Vagina (tissue), 2 donors: ENCODE measurements at regions not wholly inside any gene's neighbourhood (a gene's known extent, or its start where the extent isn't known, plus 50 kb on each side); places are given as distances from the start of the nearest gene placed in this dataset.
A peak's percentile ranks its signal among the peaks of the same experiment; 100 is the strongest.

Experiments
- DNase-seq, 2 donors: peaks; one replicate each; pipeline ENCODE4 v3.0.0-alpha.2; 2017; ENCODE audit errors: extremely low spot score in 2 of 2
- H3K27ac ChIP-seq: fragments of 200-600 bp; sonication (generic); one replicate; pipeline ENCODE4 v1.5.1; 2019
- H3K27me3 ChIP-seq: fragments of 200-600 bp; sonication (generic); one replicate; pipeline ENCODE4 v1.5.1; 2019
- H3K36me3 ChIP-seq, 2 donors: fragments of 200-600 bp; sonication (generic); one replicate each; pipeline ENCODE4 v1.5.1; 2017 to 2019
- H3K4me1 ChIP-seq: fragments of 200-600 bp; sonication (generic); one replicate; pipeline ENCODE4 v1.5.1; 2019
- H3K4me3 ChIP-seq, 2 donors: fragments of 200-600 bp; sonication (generic); 1 replicate in 1 of 2; 2 replicates in 1 of 2; pipeline ENCODE4 v1.5.1; 2016 to 2019
- H3K9me3 ChIP-seq: fragments of 200-600 bp; sonication (generic); one replicate; pipeline ENCODE4 v1.5.1; 2019
- CTCF ChIP-seq, 3 experiments: fragments of 450-650 bp in 2 of 3; fragments of 200-600 bp in 1 of 3; sonication (generic) in 1 of 3; IDR thresholded peaks; one replicate each; pipeline ENCODE4 v1.5.1; 2017 to 2019; ENCODE audit warnings: antibody characterized with exemption in 3 of 3, mild to moderate bottlenecking in 2 of 3, moderate library complexity in 2 of 3
- POLR2A ChIP-seq, 2 donors: fragments of 450-650 bp; IDR thresholded peaks; one replicate each; pipeline ENCODE4 v1.6.1; 2017; ENCODE audit warnings: antibody characterized with exemption in 2 of 2, mild to moderate bottlenecking in 2 of 2, moderate library complexity in 2 of 2
- POLR2AphosphoS5 ChIP-seq, 2 donors: sonication (generic); formaldehyde crosslinking; IDR thresholded peaks; one replicate each; pipeline ENCODE4 v1.9.0; 2017; ENCODE audit warnings: antibody characterized with exemption in 2 of 2, mild to moderate bottlenecking in 2 of 2, low read depth in 1 of 2; ENCODE audit not compliant: insufficient read depth in 1 of 2
- intact Hi-C: fragments of 100-400 bp; cut with DNase I; formaldehyde crosslinking; loops from one replicate; pipeline ENCODE4 v1.15.1; 2023

- H3K4me1 ChIP-seq, result peaks cover 22% of the 10 kb centered on the region
- H3K36me3 ChIP-seq, result no peaks in the 10 kb centered on the region
- peak overlapping the region; percentile 40 to 48 for H3K4me3 ChIP-seq
- intact Hi-C loops, result no loop called here
- DNase-seq, result no peak
- H3K27ac ChIP-seq, result no peak overlapping the region
- H3K9me3 ChIP-seq, result no peaks in the 10 kb centered on the region
- TF ChIP-seq CTCF (IDR thresholded peaks at IDR 0.05) (no peak), POLR2AphosphoS5 (IDR thresholded peaks at IDR 0.05; ENCODE audit: insufficient read depth in 1 of 2, low read depth in 1 of 2) (no peak), POLR2A (IDR thresholded peaks at IDR 0.05) (no peak)
- no peaks in the 10 kb centered on the region for H3K27me3 ChIP-seq
These were observed 348.3 kb downstream of the LIG4 start for GRCh38 chr13:107866941-107867623.

DNA sequence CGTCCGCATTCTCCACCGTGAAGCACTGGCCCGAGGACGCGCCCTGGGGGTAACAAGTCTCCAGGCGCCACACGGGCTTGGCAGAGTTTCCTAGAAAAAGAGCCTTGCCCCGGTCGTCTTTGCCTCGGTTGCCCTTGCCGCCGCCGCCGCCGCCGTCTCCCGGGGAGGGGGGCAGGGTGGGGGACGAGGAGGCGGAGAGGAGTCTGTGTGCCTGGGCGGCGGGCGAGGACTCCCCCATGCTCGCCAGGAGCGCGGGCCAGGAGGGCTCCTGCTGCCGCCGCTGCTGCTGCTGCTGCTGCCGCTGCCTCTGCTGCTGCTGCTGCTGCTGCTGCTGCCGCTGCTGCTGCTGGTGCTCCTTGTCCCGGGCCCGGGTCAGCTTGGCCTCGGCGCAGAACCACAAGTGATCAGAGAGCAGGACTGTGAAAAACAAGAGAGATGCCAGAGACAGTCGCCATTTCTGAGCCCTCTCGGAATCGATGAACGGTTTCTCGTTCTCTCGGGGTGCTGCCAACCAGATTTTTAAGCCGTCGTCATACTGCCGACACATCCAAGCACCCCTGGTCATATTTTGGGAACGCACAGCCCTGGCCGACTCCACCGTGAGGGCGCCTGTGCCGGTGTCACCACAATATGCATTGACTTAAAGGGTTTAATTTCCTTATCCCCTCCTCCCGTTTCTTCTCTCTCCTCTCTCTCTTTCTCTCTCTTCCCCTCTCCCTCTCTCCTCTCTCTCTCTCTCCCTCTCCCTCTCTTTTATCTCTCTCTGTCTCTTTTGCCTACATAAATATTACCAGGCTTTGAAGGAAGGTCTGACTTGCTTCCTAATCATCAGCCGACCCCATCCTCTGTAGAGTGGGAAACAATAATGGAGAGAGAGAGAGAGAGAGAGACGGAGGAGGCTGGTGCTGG, 349.1 kb downstream of the LIG4 start:
- Histone ChIP-seq H3K9me3 (no peaks in the 10 kb centered on the region), H3K27ac (no peak overlapping the region), H3K4me3 (peak overlapping the region; percentile 40 to 48), H3K27me3 (no peaks in the 10 kb centered on the region), H3K4me1 (peaks cover 22% of the 10 kb centered on the region), H3K36me3 (no peaks in the 10 kb centered on the region)
- TF ChIP-seq POLR2A (IDR thresholded peaks at IDR 0.05), result no peak
- TF ChIP-seq CTCF (IDR thresholded peaks at IDR 0.05), result no peak
- TF ChIP-seq POLR2AphosphoS5 (IDR thresholded peaks at IDR 0.05; ENCODE audit: insufficient read depth in 1 of 2, low read depth in 1 of 2), result no peak
- DNase-seq, result no peak
- intact Hi-C loops, result no loop called here

DNA sequence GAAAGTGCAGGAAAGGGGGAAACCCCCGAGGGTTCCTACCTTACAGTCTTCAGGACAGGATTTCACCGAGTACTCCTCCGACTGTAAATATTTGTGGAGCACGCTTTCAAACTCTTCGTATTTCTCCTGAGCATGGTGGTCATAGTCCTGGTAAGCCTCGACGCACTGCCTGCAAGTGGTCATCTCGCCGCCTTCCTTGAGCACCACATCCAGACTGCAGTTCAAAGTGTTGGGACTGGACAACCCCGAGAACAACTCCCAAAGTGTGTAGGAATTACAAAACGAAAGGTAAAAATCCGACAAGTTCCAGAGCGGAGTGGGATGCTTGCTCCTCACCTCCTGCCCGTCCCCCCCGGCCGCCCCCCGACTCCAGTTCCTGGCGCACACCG, 349.7 kb downstream of the LIG4 start:
- Histone ChIP-seq H3K4me3 (peak overlapping the region; percentile 40 to 48), H3K4me1 (peaks cover 22% of the 10 kb centered on the region), H3K36me3 (no peaks in the 10 kb centered on the region), H3K27ac (no peak overlapping the region), H3K27me3 (no peaks in the 10 kb centered on the region), H3K9me3 (no peaks in the 10 kb centered on the region)
- TF ChIP-seq CTCF (IDR thresholded peaks at IDR 0.05), result no peak
- DNase-seq, result no peak
- intact Hi-C loops, result no loop called here

- Histone ChIP-seq H3K27me3 (no peaks in the 10 kb centered on the region), H3K27ac (no peak overlapping the region), H3K4me3 (no peak overlapping the region), H3K9me3 (no peaks in the 10 kb centered on the region), H3K36me3 (no peaks in the 10 kb centered on the region), H3K4me1 (peaks cover 22% of the 10 kb centered on the region)
- intact Hi-C loops, result no loop called here
- no peak for TF ChIP-seq CTCF (IDR thresholded peaks at IDR 0.05)
- TF ChIP-seq POLR2AphosphoS5 (IDR thresholded peaks at IDR 0.05; ENCODE audit: insufficient read depth in 1 of 2, low read depth in 1 of 2), result no peak
- no peak for TF ChIP-seq POLR2A (IDR thresholded peaks at IDR 0.05)
- no peak for DNase-seq
These were observed 350.1 kb downstream of the LIG4 start for GRCh38 chr13:107865318-107865575.
